ENCODE measurements at regions not wholly inside any gene's neighbourhood (a gene's known extent, or its start where the extent isn't known, plus 50 kb on each side); places are given as distances from the start of the nearest gene placed in this dataset.

- TF ChIP-seq CTCF (IDR thresholded peaks at IDR 0.05 in 2 of 3, conservative IDR thresholded peaks at IDR 0.05 in 1 of 3; ENCODE audit: control insufficient read depth in 2 of 3, extremely low read depth in 1 of 3, insufficient read depth in 1 of 3, low read depth in 3 of 3, low read length in 3 of 3) (no peak), CUX1 (IDR thresholded peaks at IDR 0.05; ENCODE audit: insufficient replicate concordance, low read depth, low read length) (no peak), E4F1 (IDR thresholded peaks at IDR 0.05; ENCODE audit: borderline replicate concordance, partially characterized antibody) (no peak), EP300 (IDR thresholded peaks at IDR 0.05; ENCODE audit: borderline replicate concordance in 1 of 2, control insufficient read depth in 1 of 2, low read depth in 2 of 2, low read length in 2 of 2) (no peak), FOS (IDR thresholded peaks at IDR 0.05; ENCODE audit: borderline replicate concordance, extremely low read depth, insufficient read length) (no peak), SMAD5 (IDR thresholded peaks at IDR 0.05; ENCODE audit: low read depth) (no peak)
Measured at GRCh38 chr5:60232036-60232795, 338.7 kb upstream of the PDE4D start (continued).
